GM18861 (cell line): ENCODE measurements at regions not wholly inside any gene's neighbourhood (a gene's known extent, or its start where the extent isn't known, plus 50 kb on each side); places are given as distances from the start of the nearest gene placed in this dataset.
A peak's percentile ranks its signal among the peaks of the same experiment; 100 is the strongest.

Source experiments
- ATAC-seq: cut with Tn5 transposase; IDR thresholded peaks from one replicate; pipeline ENCODE4 v1.9.1; 2021; ENCODE audit not compliant: unreplicated experiment

- ATAC-seq: no peak
Observed at GRCh38 chr20:20888266-20888656, 175.8 kb upstream of the RALGAPA2 start.

- ATAC-seq: no peak
Observed at GRCh38 chr20:20887593-20888265, 175.3 kb upstream of the RALGAPA2 start.

DNA sequence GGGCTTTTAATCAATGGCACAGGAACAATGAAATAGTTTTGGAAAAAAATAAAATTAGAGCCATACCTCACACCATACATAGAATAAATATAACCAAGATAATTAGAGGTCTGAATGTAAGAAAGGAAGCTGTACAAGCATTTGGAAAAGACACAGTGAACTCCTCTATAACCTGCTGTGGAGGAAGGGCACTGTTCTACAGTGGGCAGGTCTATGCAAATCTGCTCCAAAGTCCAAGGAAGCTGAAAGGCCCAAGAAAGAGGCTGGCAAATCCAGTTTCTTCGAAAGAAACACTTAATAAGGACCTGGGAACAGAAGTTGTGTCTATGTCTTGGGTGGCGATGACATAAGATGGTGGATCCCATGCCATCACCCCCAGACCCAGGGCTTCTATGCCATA lies 169.4 kb upstream of the RALGAPA2 start:
- no peak for ATAC-seq

DNA sequence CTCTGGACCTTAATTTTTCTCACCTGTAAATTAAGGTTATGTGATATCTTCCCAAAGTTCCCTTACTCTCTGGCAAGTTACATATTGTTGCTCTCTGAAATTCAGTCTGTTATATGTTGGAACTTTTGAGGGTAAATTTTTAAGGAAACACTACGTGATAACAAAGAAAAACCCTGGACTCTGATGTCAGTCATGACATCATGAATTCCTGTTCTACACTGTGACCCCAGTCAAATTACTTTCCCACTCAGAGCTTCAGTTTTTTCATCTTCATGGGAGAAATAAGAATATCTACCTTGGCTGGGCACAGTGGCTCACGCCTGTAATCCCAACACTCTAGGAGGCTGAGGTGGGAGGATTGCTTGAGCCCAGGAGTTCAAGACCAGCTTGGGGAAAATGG lies 164.6 kb upstream of the RALGAPA2 start:
- no peak for ATAC-seq

DNA sequence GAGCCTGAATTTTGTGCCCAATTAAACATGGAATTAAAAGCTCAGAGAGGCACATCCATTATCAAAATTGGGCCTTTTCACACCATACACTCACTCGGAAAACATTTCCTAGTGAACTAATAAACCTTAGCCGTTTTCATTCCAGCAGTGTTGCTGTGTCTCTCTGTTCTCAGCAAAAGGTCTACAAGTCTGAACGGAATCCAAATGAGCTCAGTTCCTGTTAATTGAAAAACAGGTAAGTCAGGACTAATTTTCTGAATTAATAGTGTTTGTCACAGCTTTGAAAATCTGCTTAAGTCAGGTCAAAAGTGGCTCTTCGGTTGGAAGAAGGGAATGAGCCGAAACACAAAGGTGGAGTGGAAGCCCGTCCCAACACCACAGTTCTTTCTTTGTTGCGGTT lies 163.3 kb upstream of the RALGAPA2 start:
- no peak for ATAC-seq

GRCh38 chr20:20872428-20872827 lies 160.0 kb upstream of the RALGAPA2 start:
- ATAC-seq: no peak

DNA sequence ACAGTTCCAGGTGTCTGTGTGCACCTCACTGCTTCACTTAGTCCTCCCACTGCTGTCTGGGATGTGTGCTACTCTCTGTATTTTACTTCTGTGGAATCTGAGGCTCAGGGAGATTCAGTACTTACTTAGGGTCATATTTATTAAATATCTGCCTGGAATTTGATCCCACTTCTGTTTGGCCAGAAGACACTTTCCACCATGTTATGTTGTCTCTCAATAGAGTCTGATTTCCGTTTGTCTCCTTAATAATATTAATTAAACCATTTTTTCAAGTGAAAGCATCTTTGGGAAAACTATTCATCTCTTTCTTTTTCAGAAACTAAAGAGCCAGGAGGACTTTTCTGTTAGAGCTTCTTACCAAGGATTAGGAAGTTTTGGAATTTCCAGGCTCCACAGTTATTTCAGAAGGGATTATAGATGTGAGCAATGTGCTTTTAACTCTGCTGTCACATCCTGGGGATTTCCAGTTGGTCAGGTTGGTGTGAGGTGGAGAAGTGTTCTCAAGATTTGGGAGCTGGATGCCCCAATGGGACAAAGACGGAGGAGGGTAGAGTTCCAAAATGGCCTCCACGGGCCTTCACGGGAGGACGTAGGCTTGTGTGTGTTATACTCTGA lies 156.8 kb upstream of the RALGAPA2 start:
- ATAC-seq: no peak

DNA sequence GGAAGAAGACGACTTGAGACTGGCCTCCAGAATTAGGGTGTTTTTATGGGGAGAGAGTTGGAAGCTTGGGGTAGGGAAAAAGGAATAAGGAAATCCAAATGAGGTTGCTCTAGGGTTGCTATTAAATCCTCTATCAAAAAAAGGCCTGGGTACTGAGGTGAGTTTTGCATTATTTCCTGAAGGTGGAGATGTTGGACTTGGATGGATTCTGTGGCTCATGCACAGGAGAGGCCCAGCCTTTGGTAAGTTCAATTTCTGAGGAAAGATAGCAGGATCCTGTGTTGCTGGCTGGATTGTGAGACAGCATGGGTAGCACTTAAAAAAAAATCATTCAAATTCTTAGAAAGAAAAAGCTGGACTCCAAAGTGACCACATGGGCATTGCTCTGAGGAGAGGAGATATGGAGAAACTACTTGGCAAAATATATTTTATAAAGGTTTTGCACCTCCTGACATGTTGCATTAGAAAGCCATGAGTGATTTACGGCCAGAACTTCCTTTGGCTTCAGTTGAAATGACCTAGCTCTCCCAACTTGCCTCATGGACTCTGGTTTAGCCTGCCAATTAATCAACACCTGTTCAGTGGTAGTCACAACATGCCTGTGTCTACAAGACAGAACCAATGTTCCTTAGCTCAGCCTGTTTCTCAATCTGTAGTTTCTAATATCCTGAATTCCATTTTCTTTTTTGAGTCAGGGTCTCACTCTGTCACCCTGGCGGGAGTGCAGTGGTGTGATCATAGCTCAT lies 152.1 kb upstream of the RALGAPA2 start:
- no peak for ATAC-seq

DNA sequence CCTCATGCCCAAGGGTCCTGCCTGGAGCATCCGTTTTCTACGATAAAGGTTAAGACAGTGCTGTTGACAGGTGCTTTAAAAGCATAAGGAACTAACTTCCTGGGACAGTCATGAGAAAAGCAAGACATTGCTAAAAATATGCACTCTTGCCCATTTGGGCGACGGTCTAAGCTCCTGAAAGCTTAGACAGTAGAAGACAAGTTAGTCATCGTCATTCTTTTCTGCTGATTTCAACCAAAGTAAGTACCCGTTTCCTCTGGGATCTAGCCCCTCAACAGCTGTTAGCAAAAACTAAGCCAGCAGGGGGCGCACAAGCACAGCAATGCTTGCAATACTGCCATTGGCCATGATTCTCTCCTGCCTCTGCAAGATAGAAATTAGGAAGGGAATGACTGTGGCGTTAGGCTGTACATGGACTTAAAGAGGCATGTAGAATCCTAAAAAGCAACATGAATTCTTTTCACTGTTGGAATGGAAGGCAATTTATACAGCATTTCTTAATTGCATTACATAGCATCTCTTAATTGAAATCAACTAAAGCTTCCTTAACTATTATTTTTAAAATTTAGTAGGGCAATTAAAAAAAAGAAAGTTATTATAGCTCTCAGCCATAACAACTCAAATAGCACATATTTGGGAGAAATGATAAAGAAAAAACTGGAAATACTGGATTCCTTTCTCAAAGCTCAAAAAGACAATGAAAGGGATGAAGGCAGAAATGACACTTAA lies 147.8 kb upstream of the RALGAPA2 start:
- ATAC-seq: peak; percentile 81

DNA sequence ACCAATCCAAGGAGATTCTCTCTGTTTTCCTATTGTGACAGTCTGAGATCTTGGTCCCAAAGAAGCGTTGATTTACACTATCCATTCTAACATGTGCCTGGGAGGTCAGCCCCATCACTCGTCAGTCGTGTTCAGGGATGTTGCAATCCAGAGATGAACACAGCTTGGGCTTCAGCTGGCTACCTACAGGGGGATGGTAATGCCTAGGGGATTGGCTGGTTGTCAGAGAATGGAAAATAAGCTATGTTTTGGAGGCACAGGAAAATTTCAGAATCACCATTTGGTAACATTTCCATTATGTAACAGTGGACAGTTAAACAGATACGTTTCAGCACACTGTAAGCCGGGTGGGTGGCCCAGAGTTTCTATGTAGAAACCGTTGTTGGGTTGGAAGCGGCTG lies 147.1 kb upstream of the RALGAPA2 start:
- no peak for ATAC-seq

- ATAC-seq: no peak
Observed at GRCh38 chr20:20856956-20857355, 144.5 kb upstream of the RALGAPA2 start.

DNA sequence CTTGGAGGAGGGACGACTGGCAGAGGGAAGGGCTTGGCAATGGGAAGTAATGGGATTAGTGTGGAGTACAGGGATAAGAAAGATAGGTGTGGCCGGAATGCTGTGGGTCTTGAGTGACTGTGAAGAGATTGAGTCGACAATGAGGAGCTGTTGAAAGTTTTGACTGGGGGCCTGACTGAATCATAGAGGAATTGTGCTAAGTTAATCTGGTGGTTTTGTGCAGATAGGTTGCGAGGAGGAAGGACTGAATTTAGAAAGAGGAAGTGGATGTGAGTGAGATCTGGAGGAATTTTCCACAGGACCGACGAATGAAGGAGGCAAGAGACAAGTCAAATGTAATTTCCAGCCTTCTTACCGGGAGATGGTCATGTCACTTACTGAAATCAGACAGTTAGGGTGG lies 143.9 kb upstream of the RALGAPA2 start:
- no peak for ATAC-seq

DNA sequence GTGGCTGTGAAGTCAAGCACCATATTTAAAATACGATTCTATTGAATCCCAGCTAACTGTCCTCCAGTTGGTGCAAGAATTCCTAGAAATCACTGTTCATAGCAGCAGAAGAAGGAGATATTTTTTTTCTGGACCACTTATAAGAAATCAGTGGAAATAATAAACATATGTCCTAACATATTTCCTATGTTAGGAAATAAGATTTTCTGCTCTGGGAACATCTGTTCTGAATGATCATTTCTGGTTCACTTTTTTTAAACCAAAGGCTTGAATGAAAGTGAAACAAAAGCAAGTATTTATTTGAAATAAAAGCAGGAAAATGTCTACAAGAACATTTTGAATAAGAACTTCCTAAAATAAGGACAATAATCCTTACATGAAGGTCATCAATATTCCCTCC lies 138.9 kb upstream of the RALGAPA2 start:
- ATAC-seq: no peak

- ATAC-seq: no peak
Observed at GRCh38 chr20:20850407-20850806, 138.0 kb upstream of the RALGAPA2 start.

DNA sequence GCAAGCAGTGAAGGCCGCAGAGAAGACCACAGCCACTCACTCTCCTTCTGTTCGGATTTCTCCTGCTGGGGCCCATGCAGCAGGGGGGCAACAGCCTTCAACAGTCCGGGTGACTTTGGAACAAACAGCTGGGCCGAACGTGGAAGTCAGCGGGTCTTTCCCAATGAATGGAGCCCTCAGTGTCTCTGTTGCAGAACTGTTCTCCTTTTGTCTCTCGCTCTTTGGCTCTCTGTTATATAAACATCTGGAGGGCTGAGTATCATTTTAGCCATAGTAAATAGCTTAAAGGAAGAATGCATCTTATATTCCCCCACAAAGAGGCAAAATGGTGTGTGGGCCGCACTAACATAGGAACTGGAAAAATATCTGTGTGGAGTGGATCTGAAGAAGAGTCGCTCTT lies 136.7 kb upstream of the RALGAPA2 start:
- ATAC-seq: no peak

DNA sequence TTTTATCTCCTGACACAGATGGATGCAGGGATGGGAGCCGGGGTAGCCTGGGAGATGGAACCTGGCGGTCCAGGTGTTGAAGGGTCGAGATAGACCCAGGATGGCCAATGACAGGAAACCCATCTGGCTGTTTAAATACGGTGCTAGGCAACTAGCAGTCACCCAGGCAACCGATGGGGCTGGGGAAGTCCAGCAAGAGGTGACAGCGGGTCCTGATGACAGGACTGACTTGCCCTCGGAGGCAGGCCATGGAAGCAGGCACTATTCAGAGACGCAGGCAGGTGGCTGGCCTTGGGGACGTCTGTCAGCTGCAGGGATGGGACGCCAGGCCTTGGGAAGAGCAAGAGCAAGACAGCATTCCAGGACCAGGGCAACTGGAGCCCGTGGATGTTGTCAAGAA lies 135.4 kb upstream of the RALGAPA2 start:
- no peak for ATAC-seq

DNA sequence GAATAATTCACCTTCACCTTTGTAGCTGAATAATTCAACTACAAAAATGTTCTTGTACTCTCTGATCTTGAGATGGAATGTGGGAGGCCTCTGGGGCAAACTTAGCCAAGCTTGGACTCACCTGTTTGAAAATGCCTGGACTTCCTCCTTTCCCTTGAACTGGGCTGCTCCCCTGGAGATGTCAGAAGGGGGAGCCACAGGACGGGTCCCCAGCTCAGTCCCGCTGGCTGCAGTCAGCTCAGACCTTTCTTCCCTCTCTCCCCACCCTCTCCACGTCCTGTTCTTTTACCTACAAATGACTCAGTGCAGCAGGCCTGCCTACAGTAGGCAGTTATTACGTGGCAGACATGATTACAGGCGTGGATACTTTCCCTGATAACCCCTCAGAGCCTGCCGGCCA lies 131.5 kb upstream of the RALGAPA2 start:
- ATAC-seq: no peak

GRCh38 chr20:20839771-20840170 lies 127.3 kb upstream of the RALGAPA2 start:
- no peak for ATAC-seq

GRCh38 chr20:20837574-20838021 lies 125.2 kb upstream of the RALGAPA2 start:
- no peak for ATAC-seq

- ATAC-seq: no peak
Observed at GRCh38 chr20:20836836-20837235, 124.4 kb upstream of the RALGAPA2 start.

DNA sequence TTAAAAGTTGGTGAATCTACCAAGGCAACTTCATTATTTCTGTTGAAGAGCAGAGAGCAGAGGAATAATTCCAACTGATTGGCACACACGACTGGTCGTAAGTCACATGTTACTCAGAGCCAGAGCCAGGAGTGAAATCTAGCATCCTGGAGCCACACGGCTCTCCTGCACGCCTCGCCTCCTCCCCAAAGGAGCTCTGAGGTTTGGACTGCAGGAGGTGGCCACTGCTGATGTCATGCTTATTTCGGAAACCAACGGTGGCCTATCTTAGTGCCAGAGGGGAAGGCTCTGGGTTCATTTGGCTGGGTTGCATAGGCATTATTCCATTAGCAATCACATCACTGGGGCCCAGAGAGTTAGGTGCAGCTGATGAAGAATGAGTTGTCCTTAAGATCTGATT lies 123.5 kb upstream of the RALGAPA2 start:
- no peak for ATAC-seq

DNA sequence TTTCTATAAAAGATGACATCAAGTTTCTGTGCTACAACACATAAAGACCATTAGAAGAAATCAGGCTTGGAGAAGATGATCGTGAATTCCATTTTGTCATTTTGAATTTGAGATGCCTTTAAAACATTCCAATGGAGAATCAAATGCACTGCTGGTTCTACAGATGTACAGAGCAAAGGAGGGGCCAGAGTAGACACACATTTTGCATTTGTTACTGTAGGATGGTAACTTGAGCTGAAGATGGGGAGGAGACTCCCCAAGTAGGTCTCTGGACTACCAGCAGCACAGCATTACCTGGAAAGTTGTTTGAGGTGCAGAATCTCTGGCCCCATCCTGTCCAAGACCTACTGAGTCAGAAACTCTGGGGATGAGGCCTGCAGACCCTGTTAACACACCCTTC lies 121.6 kb upstream of the RALGAPA2 start:
- ATAC-seq: no peak
